Activated CD8-positive, alpha-beta memory T cell treated with anti-CD3 and anti-CD28 coated beads for 1 hour (primary cell): ENCODE measurements at regions not wholly inside any gene's neighbourhood (a gene's known extent, or its start where the extent isn't known, plus 50 kb on each side); places are given as distances from the start of the nearest gene placed in this dataset.
A peak's percentile ranks its signal among the peaks of the same experiment; 100 is the strongest.
"Not testable (repeated sequence)": the region's sequence is repeated elsewhere in the genome, so short reads cannot be mapped to it uniquely, and the experiment has no call there.

Source experiments
- DNase-seq, 2 donors: peaks; one replicate each; pipeline ENCODE4 v3.0.0-alpha.2; 2020; ENCODE audit warnings: low read depth in 1 of 2; ENCODE audit errors: extremely low read depth in 1 of 2

GRCh38 chrX:39487166-39487968, 610.4 kb downstream of the BCOR start:
- no peak for DNase-seq

GRCh38 chrX:39487969-39488330, 609.8 kb downstream of the BCOR start:
- no peak for DNase-seq

GRCh38 chrX:39491548-39492297, 606.0 kb downstream of the BCOR start:
- DNase-seq: peak in 1 of 2 donors; percentile 8

- no peak for DNase-seq
Measured at GRCh38 chrX:39492497-39493162, 605.1 kb downstream of the BCOR start.

GRCh38 chrX:39493168-39493567, 604.6 kb downstream of the BCOR start:
- no peak for DNase-seq

GRCh38 chrX:39497117-39497516, 600.6 kb downstream of the BCOR start:
- not testable (repeated sequence) for DNase-seq

DNA sequence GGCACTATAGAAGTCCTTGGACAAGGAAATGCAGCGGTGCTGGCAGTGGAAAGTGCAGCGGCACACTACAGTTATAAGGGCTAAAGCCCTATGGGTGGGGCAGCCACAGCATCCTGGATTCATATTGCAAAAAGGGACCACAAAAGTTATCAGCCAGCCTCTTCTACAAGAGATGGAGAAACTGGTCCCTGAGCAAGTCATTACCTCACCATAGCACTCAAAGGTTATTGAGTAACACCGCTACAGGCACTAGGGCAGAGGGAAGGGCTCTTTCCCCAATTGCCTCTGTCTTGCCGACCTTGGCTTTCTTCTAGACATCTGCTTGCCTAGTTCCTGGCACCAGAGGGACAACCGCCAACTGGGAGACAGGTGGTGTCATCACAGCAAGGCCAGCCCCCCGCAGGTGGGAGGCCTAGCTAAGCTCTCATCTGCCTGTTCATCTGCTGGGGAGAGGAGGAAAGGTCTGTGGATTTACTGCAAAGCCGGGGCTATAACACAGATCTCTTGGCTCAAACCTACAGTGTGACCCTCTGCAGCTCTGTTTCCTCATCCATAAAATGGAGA, 600.0 kb downstream of the BCOR start:
- no peak for DNase-seq

DNA sequence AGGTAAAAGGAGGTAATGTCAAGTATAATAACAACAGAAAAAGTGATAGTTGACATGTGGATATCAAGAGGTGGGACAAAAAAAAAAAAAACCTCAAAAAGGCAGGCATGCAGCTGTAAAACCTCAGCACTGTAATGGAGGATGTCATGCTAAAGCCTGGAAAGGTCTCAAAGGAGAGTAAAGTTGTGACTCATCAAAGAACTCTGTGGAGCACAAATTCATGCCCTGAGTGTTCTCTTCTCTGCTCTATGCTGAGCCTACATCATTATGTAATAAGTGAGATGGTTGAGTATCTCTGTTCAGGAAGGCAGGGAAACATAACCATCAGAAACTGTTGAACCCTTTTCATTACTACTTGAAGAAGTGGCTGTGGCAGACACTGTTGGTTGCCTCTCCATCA, 597.8 kb downstream of the BCOR start:
- no peak for DNase-seq

DNA sequence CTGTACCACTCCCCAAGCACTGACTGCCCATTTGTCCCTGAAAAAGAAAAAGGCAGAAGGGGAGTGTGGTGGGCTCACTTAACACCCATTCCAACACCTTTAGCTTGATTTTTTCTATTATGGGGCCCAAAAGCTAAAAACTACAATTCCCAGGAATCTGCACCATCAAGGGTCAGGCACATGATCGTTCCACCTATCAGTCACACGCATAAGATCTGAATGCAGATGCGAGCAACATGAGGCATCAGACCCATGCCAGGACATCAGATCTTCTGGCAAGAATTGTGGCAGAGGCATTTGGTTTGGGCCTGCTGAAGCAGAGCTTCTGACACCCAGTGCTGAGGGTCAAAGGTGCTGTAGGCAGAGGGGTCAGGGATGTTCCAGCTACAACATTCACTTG, 595.9 kb downstream of the BCOR start:
- DNase-seq: no peak

DNA sequence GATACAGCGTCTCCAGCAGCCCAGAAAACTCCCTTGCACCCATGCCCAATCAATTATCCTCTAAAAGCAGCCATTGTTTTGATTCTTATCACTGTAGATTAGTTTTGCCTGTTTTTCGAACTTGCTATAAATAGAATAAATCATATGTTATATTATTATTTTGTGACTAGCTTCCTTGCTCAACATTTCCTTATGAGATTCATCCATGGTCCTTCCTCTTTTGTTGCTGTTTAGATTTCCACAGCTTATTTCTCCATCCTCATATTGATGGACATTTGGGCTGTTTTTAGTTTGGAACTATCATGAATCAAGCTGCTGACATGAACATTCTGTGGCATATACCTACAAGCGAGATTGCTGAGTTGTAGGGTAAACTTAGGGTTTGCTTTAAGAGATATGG, 595.3 kb downstream of the BCOR start:
- no peak for DNase-seq

DNA sequence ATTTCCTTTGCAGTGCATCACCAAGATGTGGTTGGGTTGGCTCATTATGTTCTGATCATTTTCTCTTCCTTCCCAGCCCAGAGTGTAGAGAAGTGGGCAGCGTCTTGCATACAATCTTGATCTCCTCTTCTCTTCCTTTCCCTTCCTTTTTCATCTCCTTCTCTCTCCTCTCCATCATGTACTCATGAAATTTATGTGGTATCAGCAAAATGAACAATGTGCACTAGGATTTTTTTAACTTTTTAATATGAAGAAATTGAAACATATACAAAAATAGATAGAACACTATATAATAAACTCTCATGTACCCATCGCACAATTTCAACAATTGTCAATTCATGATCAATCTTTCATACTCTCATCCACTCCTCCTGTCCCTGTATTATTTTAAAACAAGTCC, 593.5 kb downstream of the BCOR start:
- DNase-seq: no peak

GRCh38 chrX:39504850-39505259, 592.9 kb downstream of the BCOR start:
- no peak for DNase-seq

DNA sequence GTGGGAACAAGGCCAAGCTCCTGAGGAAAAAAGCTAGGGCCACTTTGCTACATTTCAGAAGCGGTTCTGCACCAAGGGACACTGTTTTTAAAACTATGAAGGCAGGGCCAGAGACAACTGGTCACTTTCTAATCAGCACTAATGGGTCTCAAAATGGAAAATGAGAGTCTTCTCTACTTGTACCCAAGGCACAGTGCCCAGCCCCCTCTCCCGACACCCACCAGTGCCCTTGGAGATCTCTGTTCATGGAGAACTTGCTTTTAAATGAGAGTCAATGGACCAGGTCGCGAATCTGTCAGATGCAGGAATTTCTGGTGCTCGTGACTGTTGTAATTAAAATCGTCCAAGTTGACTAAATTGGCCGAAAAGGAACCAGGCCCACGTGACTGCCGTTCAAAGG, 591.6 kb downstream of the BCOR start:
- no peak for DNase-seq

- no peak for DNase-seq
Measured at GRCh38 chrX:39507034-39507433, 590.7 kb downstream of the BCOR start.

GRCh38 chrX:39507617-39508299, 590.0 kb downstream of the BCOR start:
- no peak for DNase-seq

DNA sequence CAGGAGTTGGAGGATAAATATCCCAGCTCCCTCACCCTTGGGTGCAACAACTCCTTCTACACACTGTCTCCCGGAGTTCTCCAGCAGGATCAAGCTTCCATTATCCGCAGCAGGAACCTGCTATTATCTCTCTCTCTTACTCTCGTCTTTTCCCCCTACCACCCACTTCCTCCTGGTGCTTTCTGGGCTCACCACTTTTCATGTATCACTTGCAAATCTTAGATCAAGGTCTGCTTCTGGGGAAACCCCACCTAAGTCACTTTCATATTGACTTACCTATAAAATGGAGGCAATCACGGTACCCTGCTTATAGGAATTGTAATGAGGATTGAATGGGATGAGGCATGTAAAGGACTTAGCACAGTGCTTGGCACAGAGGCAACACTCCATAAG, 589.5 kb downstream of the BCOR start:
- no peak for DNase-seq

DNA sequence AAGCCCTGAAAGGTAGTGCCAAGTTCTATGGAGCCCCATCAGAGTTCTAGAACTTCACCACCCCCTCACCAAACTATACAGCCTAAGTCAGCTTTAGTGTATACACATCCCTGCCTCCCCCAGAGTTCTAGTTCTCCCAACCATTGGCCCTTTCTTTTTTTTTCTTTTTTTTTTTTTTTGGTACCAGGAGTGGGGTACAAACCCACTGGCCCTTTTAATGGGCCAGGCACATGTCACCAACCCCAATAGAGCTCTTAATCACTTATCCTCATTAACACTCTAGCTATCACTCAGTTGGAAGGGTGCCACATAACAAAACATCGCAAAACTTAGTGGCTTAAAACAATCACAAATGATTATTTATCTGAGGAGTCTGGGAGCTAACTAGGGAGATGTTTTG, 588.6 kb downstream of the BCOR start:
- DNase-seq: no peak

DNA sequence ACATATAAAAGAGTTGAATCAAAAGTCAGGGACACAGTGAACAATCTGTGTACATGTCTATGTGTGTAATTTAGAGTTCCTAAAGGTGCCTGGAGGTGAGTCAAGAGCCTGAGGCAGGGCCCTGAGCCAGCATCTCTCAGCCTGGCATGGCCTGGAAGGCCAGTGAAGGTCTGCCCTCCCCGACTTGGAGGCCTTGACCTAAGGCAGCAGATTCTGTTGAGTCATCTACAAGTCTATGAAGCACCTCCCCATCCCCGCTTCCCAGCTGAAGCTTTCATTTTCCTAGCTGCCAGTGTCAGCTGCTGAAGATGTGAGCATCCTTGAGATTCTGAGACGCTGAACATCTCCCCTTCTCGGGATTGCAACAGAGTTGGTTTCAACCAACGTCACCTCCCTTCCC, 583.9 kb downstream of the BCOR start:
- no peak for DNase-seq

DNA sequence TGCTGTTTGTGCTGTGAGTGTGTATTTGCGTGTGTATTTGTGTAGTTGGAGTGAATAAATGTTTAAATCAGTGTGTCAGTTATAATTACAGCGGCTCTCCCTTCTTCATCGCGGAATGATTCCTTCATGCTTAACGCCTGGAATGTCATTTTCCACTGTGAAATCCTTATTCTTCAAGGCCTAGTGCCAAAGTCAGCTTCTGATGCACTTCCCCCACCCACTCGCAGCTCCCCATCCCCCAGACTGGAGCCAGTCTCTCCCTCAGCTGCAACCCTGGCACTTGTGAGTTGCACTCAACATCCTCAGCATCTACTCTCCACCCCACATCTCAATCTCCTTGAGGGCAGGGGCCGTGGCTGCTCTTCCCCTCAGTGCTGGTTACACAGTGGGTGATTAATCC, 583.0 kb downstream of the BCOR start:
- DNase-seq: no peak

DNA sequence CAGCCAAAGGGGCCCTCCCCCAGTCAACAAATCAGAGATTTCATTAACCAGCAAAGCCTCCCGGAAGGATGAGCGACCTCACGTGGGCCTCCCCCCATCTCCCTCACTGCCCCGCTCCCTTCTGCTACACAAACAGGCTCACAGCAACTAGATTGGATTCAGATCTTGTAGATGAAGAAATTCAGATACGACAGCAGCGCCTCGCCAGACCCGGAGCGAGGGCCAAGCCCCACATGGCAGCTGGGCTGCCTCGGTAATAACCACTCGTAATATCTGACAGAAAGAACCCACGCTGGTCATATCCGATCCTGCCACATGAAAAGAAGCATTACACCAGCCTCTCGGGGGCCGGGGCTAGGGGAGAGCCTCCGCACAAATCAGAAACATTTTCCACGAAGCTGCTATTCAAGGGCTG, 581.3 kb downstream of the BCOR start:
- no peak for DNase-seq

- no peak for DNase-seq
Measured at GRCh38 chrX:39518476-39519029, 579.2 kb downstream of the BCOR start.
